ENCODE measurements at regions not wholly inside any gene's neighbourhood (a gene's known extent, or its start where the extent isn't known, plus 50 kb on each side); places are given as distances from the start of the nearest gene placed in this dataset.

- no peak for TF ChIP-seq CTCF (IDR thresholded peaks at IDR 0.05 in 4 of 5, conservative IDR thresholded peaks at IDR 0.05 in 1 of 5)
- no peak for TF ChIP-seq POLR2A (IDR thresholded peaks at IDR 0.05)
Observed at GRCh38 chr11:42571131-42571877, 740.5 kb upstream of the API5 start.
